SU-DHL-6 (cell line): ENCODE measurements at regions not wholly inside any gene's neighbourhood (a gene's known extent, or its start where the extent isn't known, plus 50 kb on each side); places are given as distances from the start of the nearest gene placed in this dataset.

ENCODE experiments used
- CTCF ChIP-seq: fragments of 200-600 bp; sonication (generic); IDR thresholded peaks from one replicate; pipeline ENCODE4 v1.5.1; 2017; ENCODE audit warnings: antibody characterized with exemption, mild to moderate bottlenecking, low read length, moderate library complexity; ENCODE audit not compliant: insufficient read depth, poor library complexity, severe bottlenecking
- EZH2phosphoT487 ChIP-seq: fragments of 200-600 bp; sonication (generic), shearing (Covaris generic); conservative IDR thresholded peaks from 2 replicates; pipeline ENCODE4 v1.6.1; 2018; ENCODE audit warnings: mild to moderate bottlenecking, antibody characterized with exemption, low read length, moderate library complexity, mixed read lengths

DNA sequence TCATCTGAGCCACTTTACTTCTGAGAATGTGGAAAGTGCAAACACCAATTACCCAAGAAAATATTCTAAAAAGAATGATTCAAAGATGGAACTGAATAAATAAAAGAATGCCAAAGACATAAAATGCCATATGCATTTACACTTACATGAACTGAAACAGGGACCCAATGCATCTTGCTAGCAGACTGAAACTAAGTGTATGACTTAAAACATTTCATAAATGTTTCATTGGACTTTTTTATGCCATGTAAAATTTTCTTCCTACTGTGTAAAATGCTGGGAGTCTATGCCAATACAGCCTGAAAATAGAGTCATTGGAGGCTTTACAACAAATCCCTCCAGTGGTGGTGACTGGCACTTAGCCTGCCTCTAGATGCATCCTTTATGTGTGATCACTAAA, 735.1 kb upstream of the CCDC54 start:
- TF ChIP-seq CTCF (no peak), EZH2phosphoT487 (no peak)
